Muscle of leg (tissue), 3 donors: ENCODE measurements at regions not wholly inside any gene's neighbourhood (a gene's known extent, or its start where the extent isn't known, plus 50 kb on each side); places are given as distances from the start of the nearest gene placed in this dataset.

Experiments used
- DNase-seq: peaks from one replicate; pipeline ENCODE4 v3.0.0; 2013
- H3K27ac ChIP-seq: one replicate; pipeline ENCODE4 v1.5.1; 2013; ENCODE audit warnings: mild to moderate bottlenecking, low read length, control low read depth
- H3K27me3 ChIP-seq: one replicate; pipeline ENCODE4 v1.6.1; 2013; ENCODE audit warnings: low read length; ENCODE audit not compliant: control insufficient read depth, insufficient read depth
- H3K36me3 ChIP-seq: one replicate; pipeline ENCODE4 v1.6.1; 2013; ENCODE audit warnings: low read length; ENCODE audit not compliant: control insufficient read depth, insufficient read depth
- H3K4me1 ChIP-seq: one replicate; pipeline ENCODE4 v1.6.1; 2013; ENCODE audit warnings: low read length; ENCODE audit not compliant: control insufficient read depth, insufficient read depth
- H3K4me3 ChIP-seq: one replicate; pipeline ENCODE4 v1.5.1; 2013; ENCODE audit warnings: low read length, control low read depth
- H3K9me3 ChIP-seq: replicated peaks from 2 replicates; pipeline ENCODE4 v1.6.1; 2013; ENCODE audit warnings: low read depth, low read length; ENCODE audit not compliant: control insufficient read depth
- WGBS: methylation state at CpG from one replicate; pipeline ENCODE4 v1.1.5; 2013; ENCODE audit warnings: missing lambda C conversion rate; ENCODE audit not compliant: insufficient coverage; 5-methylcytosine and 5-hydroxymethylcytosine counted together

- no peaks in the 10 kb centered on the region for H3K27me3 ChIP-seq
- no peaks in the 10 kb centered on the region for H3K9me3 ChIP-seq
- no peak overlapping the region for H3K27ac ChIP-seq
- H3K4me3 ChIP-seq = no peak overlapping the region
- DNase-seq = no peak
- no CpG with 5 or more reads among the region's 2 CpGs for WGBS
- H3K36me3 ChIP-seq = peaks cover 3% of the 10 kb centered on the region
- H3K4me1 ChIP-seq = no peaks in the 10 kb centered on the region
These were observed 309.9 kb upstream of the UMPS start for GRCh38 chr3:124420392-124420791.

GRCh38 chr3:124422805-124423204 is 307.4 kb upstream of the UMPS start:
- H3K27ac ChIP-seq = no peak overlapping the region
- H3K4me3 ChIP-seq = no peak overlapping the region
- H3K9me3 ChIP-seq = no peaks in the 10 kb centered on the region
- peaks cover 3% of the 10 kb centered on the region for H3K36me3 ChIP-seq
- H3K4me1 ChIP-seq = no peaks in the 10 kb centered on the region
- 92% methylated on average over 3 of the region's 4 CpGs for WGBS
- no peak for DNase-seq
- no peaks in the 10 kb centered on the region for H3K27me3 ChIP-seq

GRCh38 chr3:124424396-124424795 is 305.9 kb upstream of the UMPS start:
- no peaks in the 10 kb centered on the region for H3K9me3 ChIP-seq
- no peaks in the 10 kb centered on the region for H3K4me1 ChIP-seq
- H3K27ac ChIP-seq = no peak overlapping the region
- H3K4me3 ChIP-seq = no peak overlapping the region
- H3K36me3 ChIP-seq = peaks cover 3% of the 10 kb centered on the region
- H3K27me3 ChIP-seq = no peaks in the 10 kb centered on the region
- no CpG with 5 or more reads among the region's 2 CpGs for WGBS
- DNase-seq = no peak

GRCh38 chr3:124425972-124426371 is 304.3 kb upstream of the UMPS start:
- Histone ChIP-seq H3K9me3 (no peaks in the 10 kb centered on the region), H3K27ac (no peak overlapping the region), H3K4me3 (no peak overlapping the region), H3K4me1 (no peaks in the 10 kb centered on the region), H3K36me3 (peaks cover 6% of the 10 kb centered on the region), H3K27me3 (no peaks in the 10 kb centered on the region)
- DNase-seq = no peak
- WGBS = 82% methylated on average over 5 of the region's 6 CpGs

GRCh38 chr3:124428372-124429128 is 301.7 kb upstream of the UMPS start:
- no peaks in the 10 kb centered on the region for H3K9me3 ChIP-seq
- H3K27me3 ChIP-seq = no peaks in the 10 kb centered on the region
- peaks cover 3% of the 10 kb centered on the region for H3K36me3 ChIP-seq
- H3K4me3 ChIP-seq = no peak overlapping the region
- H3K4me1 ChIP-seq = no peaks in the 10 kb centered on the region
- DNase-seq = no peak
- no peak overlapping the region for H3K27ac ChIP-seq

GRCh38 chr3:124429129-124429815 is 301.0 kb upstream of the UMPS start:
- H3K27ac ChIP-seq = no peak overlapping the region
- peaks cover 4% of the 10 kb centered on the region for H3K36me3 ChIP-seq
- H3K4me1 ChIP-seq = no peaks in the 10 kb centered on the region
- DNase-seq = no peak
- WGBS = 88% methylated on average over 1 of the region's 3 CpGs
- no peaks in the 10 kb centered on the region for H3K9me3 ChIP-seq
- no peaks in the 10 kb centered on the region for H3K27me3 ChIP-seq
- no peak overlapping the region for H3K4me3 ChIP-seq

GRCh38 chr3:124431331-124431994 is 298.8 kb upstream of the UMPS start:
- no peak overlapping the region for H3K4me3 ChIP-seq
- H3K27ac ChIP-seq = no peak overlapping the region
- H3K27me3 ChIP-seq = no peaks in the 10 kb centered on the region
- no CpG with 5 or more reads among the region's 4 CpGs for WGBS
- peaks cover 6% of the 10 kb centered on the region for H3K36me3 ChIP-seq
- no peaks in the 10 kb centered on the region for H3K4me1 ChIP-seq
- DNase-seq = no peak
- no peaks in the 10 kb centered on the region for H3K9me3 ChIP-seq

- H3K36me3 ChIP-seq = peaks cover 6% of the 10 kb centered on the region
- 94% methylated on average over 10 of the region's 10 CpGs for WGBS
These were observed 296.1 kb upstream of the UMPS start for GRCh38 chr3:124434176-124434575.

GRCh38 chr3:124435467-124435866 is 294.8 kb upstream of the UMPS start:
- no peak for DNase-seq
- no peaks in the 10 kb centered on the region for H3K4me1 ChIP-seq
- H3K36me3 ChIP-seq = peaks cover 6% of the 10 kb centered on the region
- H3K27me3 ChIP-seq = no peaks in the 10 kb centered on the region
- H3K9me3 ChIP-seq = no peaks in the 10 kb centered on the region
- WGBS = 92% methylated on average over 2 of the region's 2 CpGs
- H3K4me3 ChIP-seq = no peak overlapping the region
- H3K27ac ChIP-seq = no peak overlapping the region

More at GRCh38 chr3:124434176-124434575, 296.1 kb upstream of the UMPS start:
- Histone ChIP-seq H3K4me3 (no peak overlapping the region), H3K27me3 (no peaks in the 10 kb centered on the region), H3K27ac (no peak overlapping the region), H3K9me3 (no peaks in the 10 kb centered on the region), H3K4me1 (no peaks in the 10 kb centered on the region)
- DNase-seq = no peak

- Histone ChIP-seq H3K4me1 (no peaks in the 10 kb centered on the region), H3K27me3 (no peaks in the 10 kb centered on the region), H3K27ac (no peak overlapping the region), H3K36me3 (peaks cover 6% of the 10 kb centered on the region), H3K4me3 (no peak overlapping the region), H3K9me3 (no peaks in the 10 kb centered on the region)
- DNase-seq = no peak
- 81% methylated on average over 4 of the region's 4 CpGs for WGBS
These were observed 291.4 kb upstream of the UMPS start for GRCh38 chr3:124438813-124439212.
